GM13977 (cell line): ENCODE measurements at regions not wholly inside any gene's neighbourhood (a gene's known extent, or its start where the extent isn't known, plus 50 kb on each side); places are given as distances from the start of the nearest gene placed in this dataset.

Source experiments
- DNase-seq: peaks from one replicate; pipeline ENCODE4 v3.0.0; 2012; ENCODE audit warnings: low spot score
- in situ Hi-C: fragments of 300-500 bp; cut with MboI; formaldehyde crosslinking; loops from one replicate; pipeline ENCODE4 v1.12.0; 2022; ENCODE audit warnings: low sequenced_read_pairs, low pct_unique_long_range_greater_than_20kb, mixed read lengths, inconsistent platforms; ENCODE audit not compliant: unreplicated experiment
- TF ChIP-seq, protein P1 (sequence below): IDR thresholded peaks from 2 replicates; pipeline ENCODE4 v1.5.1; 2012; ENCODE audit warnings: mild to moderate bottlenecking, control low read depth; ENCODE audit not compliant: insufficient read depth; ENCODE audit errors: extremely low read depth, missing control alignments

DNA sequence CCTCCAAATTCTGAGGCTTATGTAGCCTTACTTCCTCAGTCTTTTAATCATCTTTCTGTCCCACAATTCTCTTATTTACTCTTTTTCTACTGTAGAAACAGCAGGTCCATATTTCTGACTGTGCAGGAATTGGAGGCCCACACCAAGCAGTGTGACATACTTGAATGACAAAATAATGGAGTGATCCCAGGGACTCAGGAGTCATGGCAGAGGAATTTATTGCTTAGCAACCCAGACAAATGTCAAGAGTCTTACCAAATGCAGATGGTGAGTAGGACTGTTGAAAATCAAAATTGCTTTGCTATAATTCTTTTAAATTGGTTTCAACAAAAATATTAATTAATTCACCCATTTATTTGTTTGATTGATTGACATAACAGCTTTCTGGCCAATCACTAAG lies 59.9 kb downstream of the HTR1B start:
- DNase-seq, result no peak
- in situ Hi-C loops, result no loop called here
- TF ChIP-seq, protein P1, sequence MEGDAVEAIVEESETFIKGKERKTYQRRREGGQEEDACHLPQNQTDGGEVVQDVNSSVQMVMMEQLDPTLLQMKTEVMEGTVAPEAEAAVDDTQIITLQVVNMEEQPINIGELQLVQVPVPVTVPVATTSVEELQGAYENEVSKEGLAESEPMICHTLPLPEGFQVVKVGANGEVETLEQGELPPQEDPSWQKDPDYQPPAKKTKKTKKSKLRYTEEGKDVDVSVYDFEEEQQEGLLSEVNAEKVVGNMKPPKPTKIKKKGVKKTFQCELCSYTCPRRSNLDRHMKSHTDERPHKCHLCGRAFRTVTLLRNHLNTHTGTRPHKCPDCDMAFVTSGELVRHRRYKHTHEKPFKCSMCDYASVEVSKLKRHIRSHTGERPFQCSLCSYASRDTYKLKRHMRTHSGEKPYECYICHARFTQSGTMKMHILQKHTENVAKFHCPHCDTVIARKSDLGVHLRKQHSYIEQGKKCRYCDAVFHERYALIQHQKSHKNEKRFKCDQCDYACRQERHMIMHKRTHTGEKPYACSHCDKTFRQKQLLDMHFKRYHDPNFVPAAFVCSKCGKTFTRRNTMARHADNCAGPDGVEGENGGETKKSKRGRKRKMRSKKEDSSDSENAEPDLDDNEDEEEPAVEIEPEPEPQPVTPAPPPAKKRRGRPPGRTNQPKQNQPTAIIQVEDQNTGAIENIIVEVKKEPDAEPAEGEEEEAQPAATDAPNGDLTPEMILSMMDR, result no peak

DNA sequence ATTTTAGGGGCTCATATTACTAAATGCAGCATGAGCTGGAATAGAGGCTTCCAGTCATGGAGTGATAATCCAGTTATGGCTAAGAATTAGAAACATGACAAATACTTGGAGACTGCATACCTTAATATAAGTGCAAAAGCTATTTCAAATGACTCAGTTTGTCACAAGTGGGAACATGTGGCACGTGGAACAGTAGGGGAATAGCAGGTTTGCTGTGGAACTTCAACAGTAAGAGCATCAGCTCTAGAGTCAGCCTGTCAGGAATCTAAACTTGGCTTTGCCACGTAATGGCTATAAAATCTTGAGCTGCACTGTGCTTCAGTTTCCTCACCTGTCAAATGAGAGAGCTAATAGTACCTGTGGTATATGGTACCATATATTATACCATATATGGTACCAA lies 62.1 kb downstream of the HTR1B start:
- TF ChIP-seq, protein P1, result no peak
- in situ Hi-C loops, result no loop called here
- DNase-seq, result no peak

DNA sequence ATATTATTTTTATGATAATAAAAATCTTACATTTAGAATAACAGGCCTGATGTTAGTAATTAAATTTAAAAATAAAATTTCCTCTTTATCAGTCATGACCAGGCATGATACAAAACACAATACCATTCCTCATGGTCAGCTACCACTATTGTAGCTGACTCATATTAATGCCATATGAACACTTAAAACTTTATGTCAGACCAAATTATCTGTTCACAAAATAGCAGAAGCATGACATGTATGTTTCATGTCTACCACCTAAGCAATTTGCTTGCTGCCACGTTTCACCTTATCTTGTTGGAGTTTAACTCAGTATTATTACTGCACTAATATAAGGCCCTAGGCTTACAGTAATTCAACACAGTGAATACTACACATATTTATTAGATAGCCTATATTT lies 65.7 kb downstream of the HTR1B start:
- in situ Hi-C loops, result no loop called here
- TF ChIP-seq, protein P1, result no peak
- DNase-seq, result no peak

DNA sequence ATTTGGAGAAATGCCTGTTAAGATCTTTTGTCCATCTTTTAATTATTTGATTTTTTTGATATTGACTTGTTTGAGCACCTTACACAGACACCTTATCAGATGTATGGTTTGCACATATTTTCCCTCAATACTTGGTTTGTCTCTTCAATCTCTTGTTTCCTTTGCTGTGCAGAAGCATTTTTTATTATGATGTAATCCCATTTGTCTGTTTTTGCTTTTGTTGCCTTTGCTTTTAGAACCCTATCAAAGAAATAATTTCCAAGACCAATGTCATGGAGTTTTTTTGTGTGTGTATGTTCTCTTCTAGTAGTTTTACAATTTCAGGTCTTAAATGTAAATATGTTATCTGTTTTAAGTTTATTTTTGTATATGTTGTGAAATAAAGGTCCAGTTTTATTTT lies 73.9 kb downstream of the HTR1B start:
- in situ Hi-C loops, result no loop called here
- TF ChIP-seq, protein P1, result no peak
- no peak for DNase-seq

DNA sequence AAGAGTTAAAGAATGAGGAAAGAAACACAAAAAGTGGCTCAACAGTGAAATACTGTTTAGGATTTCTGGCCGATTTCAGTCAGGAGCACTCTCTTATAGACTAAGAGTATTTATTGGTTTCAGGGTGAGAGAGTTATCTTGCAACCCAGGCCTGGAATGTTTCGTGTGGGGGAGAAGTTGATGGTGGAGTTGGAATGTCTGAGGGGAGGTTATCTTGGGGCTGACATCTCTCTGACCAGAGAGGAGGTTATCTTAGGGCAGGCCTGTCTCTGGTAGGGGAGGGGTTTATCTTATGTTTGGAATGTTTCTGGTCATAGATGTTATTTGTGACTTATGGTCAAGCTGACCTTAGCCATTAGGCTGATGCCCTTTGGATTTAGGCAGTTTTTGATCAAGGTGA lies 80.3 kb downstream of the HTR1B start:
- in situ Hi-C loops, result no loop called here

DNA sequence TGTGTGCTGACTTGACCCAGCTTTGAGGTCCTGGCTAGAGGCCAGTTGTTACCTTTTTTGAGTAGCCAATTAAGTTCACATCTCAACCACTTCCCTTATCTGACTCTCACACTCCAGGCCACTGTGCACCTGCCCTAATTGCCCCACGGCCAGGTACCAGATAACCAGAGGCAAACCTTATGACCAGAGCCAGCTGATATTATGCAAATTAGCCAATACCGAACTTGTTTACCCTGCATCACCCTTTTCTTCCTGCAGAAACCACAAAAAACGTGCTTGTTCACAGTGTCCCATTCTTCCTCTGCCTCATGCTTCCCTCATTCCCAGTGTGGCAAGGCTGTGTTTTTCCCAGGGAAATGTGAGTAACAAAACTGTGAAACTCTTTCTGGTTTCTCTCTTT lies 89.3 kb downstream of the HTR1B start:
- TF ChIP-seq, protein P1, result no peak
- DNase-seq, result no peak
- in situ Hi-C loops, result no loop called here

More for the DNA sequence above, 80.3 kb downstream of the HTR1B start:
- TF ChIP-seq, protein P1, result no peak
- DNase-seq, result no peak

DNA sequence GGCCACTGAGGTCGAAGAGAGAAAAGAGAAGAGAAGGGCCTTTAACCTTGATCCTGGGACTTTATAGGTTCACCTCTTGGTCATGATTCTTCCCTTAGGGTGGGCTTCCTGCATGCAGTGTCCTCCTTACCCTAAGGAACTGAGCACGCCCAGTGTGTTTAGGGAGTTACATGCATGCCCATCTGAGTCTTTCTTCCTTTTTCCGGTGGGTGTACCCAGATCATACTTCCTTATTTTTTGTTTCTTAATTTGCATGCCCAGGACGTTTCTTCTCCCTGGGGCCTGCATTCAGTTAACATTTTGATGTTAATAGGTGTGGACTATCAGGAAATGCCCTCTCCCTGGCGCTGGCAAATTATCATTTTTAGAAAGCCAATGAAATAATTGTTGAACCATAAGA lies 91.5 kb downstream of the HTR1B start:
- in situ Hi-C loops, result no loop called here
- no peak for DNase-seq
- TF ChIP-seq, protein P1, result no peak
